Sigmoid colon (tissue), 3 donors: ENCODE measurements at regions not wholly inside any gene's neighbourhood (a gene's known extent, or its start where the extent isn't known, plus 50 kb on each side); places are given as distances from the start of the nearest gene placed in this dataset.

ENCODE experiments used
- POLR2A ChIP-seq, 2 donors: fragments of 450-650 bp; IDR thresholded peaks; one replicate each; pipeline ENCODE4 v1.6.1; 2016; ENCODE audit warnings: antibody characterized with exemption in 2 of 2, mild to moderate bottlenecking in 2 of 2, moderate library complexity in 2 of 2
- TF ChIP-seq, protein P1 (sequence below), 4 experiments: fragments of 450-650 bp in 3 of 4; fragments of 200-600 bp in 1 of 4; IDR thresholded peaks; one replicate each; pipeline ENCODE4 v1.5.1; 2016 to 2019; ENCODE audit warnings: antibody characterized with exemption in 4 of 4, mild to moderate bottlenecking in 3 of 4, moderate library complexity in 2 of 4

DNA sequence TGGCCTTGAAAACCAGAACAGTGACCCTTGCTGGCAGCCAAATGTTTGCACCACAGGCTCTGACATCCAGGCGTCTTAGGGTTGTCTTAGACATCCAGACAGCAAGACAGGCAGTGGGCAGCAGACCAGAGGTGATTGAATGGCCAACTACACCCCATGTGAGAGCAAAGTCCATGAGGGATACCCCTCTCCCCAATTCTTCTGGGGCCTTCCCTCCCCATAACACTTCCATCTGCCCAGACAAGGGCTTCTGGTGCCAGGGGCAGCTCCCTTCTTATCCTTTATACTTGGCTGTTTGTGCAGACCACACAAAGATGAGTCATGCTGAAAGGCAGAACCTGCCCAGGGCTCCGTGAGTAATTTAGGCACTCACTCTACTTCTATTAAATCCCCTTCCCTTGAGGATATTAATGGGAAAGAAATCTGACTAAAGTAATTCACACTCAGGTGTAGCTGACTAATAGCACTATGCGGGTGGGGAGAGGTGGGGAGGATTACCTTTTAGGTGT is 257.9 kb downstream of the UACA start:
- TF ChIP-seq, protein P1, sequence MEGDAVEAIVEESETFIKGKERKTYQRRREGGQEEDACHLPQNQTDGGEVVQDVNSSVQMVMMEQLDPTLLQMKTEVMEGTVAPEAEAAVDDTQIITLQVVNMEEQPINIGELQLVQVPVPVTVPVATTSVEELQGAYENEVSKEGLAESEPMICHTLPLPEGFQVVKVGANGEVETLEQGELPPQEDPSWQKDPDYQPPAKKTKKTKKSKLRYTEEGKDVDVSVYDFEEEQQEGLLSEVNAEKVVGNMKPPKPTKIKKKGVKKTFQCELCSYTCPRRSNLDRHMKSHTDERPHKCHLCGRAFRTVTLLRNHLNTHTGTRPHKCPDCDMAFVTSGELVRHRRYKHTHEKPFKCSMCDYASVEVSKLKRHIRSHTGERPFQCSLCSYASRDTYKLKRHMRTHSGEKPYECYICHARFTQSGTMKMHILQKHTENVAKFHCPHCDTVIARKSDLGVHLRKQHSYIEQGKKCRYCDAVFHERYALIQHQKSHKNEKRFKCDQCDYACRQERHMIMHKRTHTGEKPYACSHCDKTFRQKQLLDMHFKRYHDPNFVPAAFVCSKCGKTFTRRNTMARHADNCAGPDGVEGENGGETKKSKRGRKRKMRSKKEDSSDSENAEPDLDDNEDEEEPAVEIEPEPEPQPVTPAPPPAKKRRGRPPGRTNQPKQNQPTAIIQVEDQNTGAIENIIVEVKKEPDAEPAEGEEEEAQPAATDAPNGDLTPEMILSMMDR (IDR thresholded peaks at IDR 0.05) = no peak
- TF ChIP-seq POLR2A (IDR thresholded peaks at IDR 0.05) = no peak
